Thyroid gland (tissue), 4 donors: ENCODE measurements at regions not wholly inside any gene's neighbourhood (a gene's known extent, or its start where the extent isn't known, plus 50 kb on each side); places are given as distances from the start of the nearest gene placed in this dataset.

ENCODE experiments used
- DNase-seq, 2 donors: peaks; one replicate each; pipeline ENCODE4 v3.0.0-alpha.2; 2019
- H3K27ac ChIP-seq, 3 donors: fragments of 200-600 bp; sonication (generic); 1 replicate in 2 of 3; 2 replicates in 1 of 3; pipeline ENCODE4 v1.5.1; 2016 to 2019; ENCODE audit warnings: mild to moderate bottlenecking in 1 of 3, moderate library complexity in 1 of 3
- H3K27me3 ChIP-seq: fragments of 200-600 bp; sonication (generic); one replicate; pipeline ENCODE4 v1.5.1; 2019
- H3K36me3 ChIP-seq, 2 donors: fragments of 200-600 bp; sonication (generic); one replicate each; pipeline ENCODE4 v1.5.1; 2016 to 2019
- H3K4me1 ChIP-seq, 2 donors: fragments of 200-600 bp; sonication (generic); one replicate each; pipeline ENCODE4 v1.5.1; 2017 to 2019
- H3K4me3 ChIP-seq, 3 donors: fragments of 200-600 bp; sonication (generic); replicated peaks in 1 of 3; 1 replicate in 2 of 3; 2 replicates in 1 of 3; pipeline ENCODE4 v1.5.1; 2016; ENCODE audit warnings: mild to moderate bottlenecking in 1 of 3
- H3K9me3 ChIP-seq: fragments of 200-600 bp; sonication (generic); one replicate; pipeline ENCODE4 v1.5.1; 2017
- CTCF ChIP-seq, 6 experiments: fragments of 200-600 bp in 3 of 6; fragments of 450-650 bp in 3 of 6; sonication (generic) in 3 of 6; IDR thresholded peaks; one replicate each; pipeline ENCODE4 v1.5.1; 2016 to 2019; ENCODE audit warnings: antibody characterized with exemption in 6 of 6, mild to moderate bottlenecking in 2 of 6, inconsistent platforms in 1 of 6, moderate library complexity in 1 of 6
- POLR2A ChIP-seq, 2 donors: fragments of 450-650 bp; IDR thresholded peaks; one replicate each; pipeline ENCODE4 v1.6.1; 2017; ENCODE audit warnings: antibody characterized with exemption in 2 of 2, mild to moderate bottlenecking in 2 of 2, moderate library complexity in 1 of 2
- WGBS, 2 donors: methylation state at CpG; one replicate each; pipeline ENCODE4 v1.1.5; 2017; 5-methylcytosine and 5-hydroxymethylcytosine counted together
- intact Hi-C: fragments of 100-400 bp; cut with DNase I; formaldehyde crosslinking; loops from one replicate; pipeline ENCODE4 v1.15.1; 2023

GRCh38 chr10:3430501-3430900 is 257.9 kb upstream of the PITRM1 start:
- no peak overlapping the region for H3K4me3 ChIP-seq

GRCh38 chr10:3429676-3430075 is 257.1 kb upstream of the PITRM1 start:
- Histone ChIP-seq H3K27me3 (no peaks in the 10 kb centered on the region), H3K4me1 (peaks cover 27 to 53% of the 10 kb centered on the region in 2 donors), H3K36me3 (no peaks in the 10 kb centered on the region), H3K9me3 (no peaks in the 10 kb centered on the region), H3K4me3 (no peak overlapping the region), H3K27ac (no peak overlapping the region)
- 65 to 74% methylated on average over 7 of the region's 7 CpGs for WGBS, 2 donors
- DNase-seq, result no peak
- TF ChIP-seq POLR2A (IDR thresholded peaks at IDR 0.05) (no peak), CTCF (IDR thresholded peaks at IDR 0.05) (no peak)
- intact Hi-C loops, result no loop called here

More at GRCh38 chr10:3430501-3430900, 257.9 kb upstream of the PITRM1 start:
- WGBS, 2 donors, result 89 to 93% methylated on average over 1 of the region's 1 CpG
- H3K36me3 ChIP-seq, result no peaks in the 10 kb centered on the region
- intact Hi-C loops, result no loop called here
- DNase-seq, result no peak
- H3K27me3 ChIP-seq, result no peaks in the 10 kb centered on the region
- H3K27ac ChIP-seq, result no peak overlapping the region
- TF ChIP-seq POLR2A (IDR thresholded peaks at IDR 0.05) (no peak), CTCF (IDR thresholded peaks at IDR 0.05) (no peak)
- H3K9me3 ChIP-seq, result no peaks in the 10 kb centered on the region
- H3K4me1 ChIP-seq, result peaks cover 22 to 44% of the 10 kb centered on the region in 2 donors

GRCh38 chr10:3428826-3429225 is 256.2 kb upstream of the PITRM1 start:
- H3K9me3 ChIP-seq, result no peaks in the 10 kb centered on the region
- TF ChIP-seq CTCF (IDR thresholded peaks at IDR 0.05) (no peak), POLR2A (IDR thresholded peaks at IDR 0.05) (no peak)
- H3K36me3 ChIP-seq, result no peaks in the 10 kb centered on the region
- H3K4me3 ChIP-seq, result no peak overlapping the region
- H3K27me3 ChIP-seq, result no peaks in the 10 kb centered on the region
- H3K27ac ChIP-seq, result no peak overlapping the region
- intact Hi-C loops, result no loop called here
- WGBS, 2 donors, result 94% methylated on average over 3 of the region's 3 CpGs
- H3K4me1 ChIP-seq, result peaks cover 27 to 50% of the 10 kb centered on the region in 2 donors
- DNase-seq, result no peak

- Histone ChIP-seq H3K9me3 (no peaks in the 10 kb centered on the region), H3K4me1 (peaks cover 20 to 42% of the 10 kb centered on the region in 2 donors), H3K4me3 (no peak overlapping the region), H3K27me3 (no peaks in the 10 kb centered on the region), H3K36me3 (no peaks in the 10 kb centered on the region), H3K27ac (peak overlapping the region in 2 of 3 donors; percentile 15 to 54)
- intact Hi-C loops, result no loop called here
- TF ChIP-seq CTCF (IDR thresholded peaks at IDR 0.05), result no peak
- no peak for TF ChIP-seq POLR2A (IDR thresholded peaks at IDR 0.05)
- WGBS, 2 donors, result 89 to 94% methylated on average over 5 to 7 of the region's 7 CpGs
- DNase-seq, result no peak
Observed at GRCh38 chr10:3427950-3428354, 255.4 kb upstream of the PITRM1 start.

GRCh38 chr10:3427347-3427746 is 254.8 kb upstream of the PITRM1 start:
- no peak overlapping the region for H3K4me3 ChIP-seq
- H3K27ac ChIP-seq, result peak overlapping the region in 2 of 3 donors; percentile 54 to 87
- intact Hi-C loops, result no loop called here
- H3K36me3 ChIP-seq, result no peaks in the 10 kb centered on the region
- no peaks in the 10 kb centered on the region for H3K27me3 ChIP-seq
- no peaks in the 10 kb centered on the region for H3K9me3 ChIP-seq
- 94 to 95% methylated on average over 2 of the region's 2 CpGs for WGBS, 2 donors
- DNase-seq, result no peak
- no peak for TF ChIP-seq POLR2A (IDR thresholded peaks at IDR 0.05)
- TF ChIP-seq CTCF (IDR thresholded peaks at IDR 0.05), result no peak
- peaks cover 20 to 36% of the 10 kb centered on the region in 2 donors for H3K4me1 ChIP-seq
